ENCODE measurements at regions not wholly inside any gene's neighbourhood (a gene's known extent, or its start where the extent isn't known, plus 50 kb on each side); places are given as distances from the start of the nearest gene placed in this dataset.

- TF ChIP-seq CTCF (conservative IDR thresholded peaks at IDR 0.05) (no peak), ZFX (IDR thresholded peaks at IDR 0.05) (no peak)
Observed at GRCh38 chr2:117519721-117520120, 294.8 kb upstream of the DDX18 start.

Measured in C4-2B (cell line).